Loucy (cell line): ENCODE measurements at regions not wholly inside any gene's neighbourhood (a gene's known extent, or its start where the extent isn't known, plus 50 kb on each side); places are given as distances from the start of the nearest gene placed in this dataset.

Source experiments
- EZH2phosphoT487 ChIP-seq: fragments of 200-600 bp; IDR thresholded peaks from 2 replicates; pipeline ENCODE4 v1.6.1; 2018; ENCODE audit warnings: antibody characterized with exemption, mild to moderate bottlenecking, moderate library complexity, borderline replicate concordance
- TF ChIP-seq, protein P1 (sequence below): fragments of 200-600 bp; sonication (generic); conservative IDR thresholded peaks from 2 replicates; pipeline ENCODE4 v1.5.1; 2014; ENCODE audit warnings: mild to moderate bottlenecking, antibody characterized with exemption, low read length

GRCh38 chr16:5911241-5911640 is 813.6 kb upstream of the EEF2KMT start:
- TF ChIP-seq, protein P1, sequence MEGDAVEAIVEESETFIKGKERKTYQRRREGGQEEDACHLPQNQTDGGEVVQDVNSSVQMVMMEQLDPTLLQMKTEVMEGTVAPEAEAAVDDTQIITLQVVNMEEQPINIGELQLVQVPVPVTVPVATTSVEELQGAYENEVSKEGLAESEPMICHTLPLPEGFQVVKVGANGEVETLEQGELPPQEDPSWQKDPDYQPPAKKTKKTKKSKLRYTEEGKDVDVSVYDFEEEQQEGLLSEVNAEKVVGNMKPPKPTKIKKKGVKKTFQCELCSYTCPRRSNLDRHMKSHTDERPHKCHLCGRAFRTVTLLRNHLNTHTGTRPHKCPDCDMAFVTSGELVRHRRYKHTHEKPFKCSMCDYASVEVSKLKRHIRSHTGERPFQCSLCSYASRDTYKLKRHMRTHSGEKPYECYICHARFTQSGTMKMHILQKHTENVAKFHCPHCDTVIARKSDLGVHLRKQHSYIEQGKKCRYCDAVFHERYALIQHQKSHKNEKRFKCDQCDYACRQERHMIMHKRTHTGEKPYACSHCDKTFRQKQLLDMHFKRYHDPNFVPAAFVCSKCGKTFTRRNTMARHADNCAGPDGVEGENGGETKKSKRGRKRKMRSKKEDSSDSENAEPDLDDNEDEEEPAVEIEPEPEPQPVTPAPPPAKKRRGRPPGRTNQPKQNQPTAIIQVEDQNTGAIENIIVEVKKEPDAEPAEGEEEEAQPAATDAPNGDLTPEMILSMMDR: no peak
- no peak for TF ChIP-seq EZH2phosphoT487
